PC-3 (cell line): ENCODE measurements at regions not wholly inside any gene's neighbourhood (a gene's known extent, or its start where the extent isn't known, plus 50 kb on each side); places are given as distances from the start of the nearest gene placed in this dataset.

Experiments
- ATAC-seq: fragments of 200-7000 bp; cut with Tn5 transposase; 2 replicates; pipeline ENCODE4 v1.9.1; 2020; ENCODE audit warnings: mild to moderate bottlenecking, moderate library complexity
- BruUV-seq: library from RNA; stranded (reverse); fragments of 400-500 nt; replicated peaks from 2 replicates; lab custom pipeline; 2021; lab: Mats Ljungman, UMichigan
- CTCF ChIA-PET: fragments of 300-600 bp; sonication (Branson Sonifier 250); formaldehyde crosslinking; loops from one replicate; lab custom pipeline; 2022; ENCODE audit warnings: antibody characterized with exemption; lab: Charles Lee
- POLR2A ChIA-PET: fragments of 300-600 bp; sonication (Branson Sonifier 250); formaldehyde crosslinking; loops from one replicate; lab custom pipeline; 2022; ENCODE audit warnings: antibody characterized with exemption; ENCODE audit not compliant: unreplicated experiment; lab: Charles Lee
- DNase-seq: peaks from one replicate; pipeline ENCODE4 v3.0.0-alpha.2; 2015
- H2AFZ ChIP-seq: fragments of 300-600 bp; sonication (generic); 2 replicates; pipeline ENCODE4 v1.6.0; 2016; ENCODE audit warnings: antibody characterized with exemption, low read length
- H3F3A ChIP-seq: fragments of 300-600 bp; sonication (generic); one replicate; pipeline ENCODE4 v1.6.0; 2017; ENCODE audit warnings: antibody characterized with exemption, low read length, control low read depth, mild to moderate bottlenecking; ENCODE audit not compliant: unreplicated experiment
- H3K27ac ChIP-seq: fragments of 300-600 bp; sonication (generic); 2 replicates; pipeline ENCODE4 v1.5.1; 2016; ENCODE audit warnings: mild to moderate bottlenecking, low read length
- H3K27me3 ChIP-seq: fragments of 300-600 bp; sonication (generic); 2 replicates; pipeline ENCODE4 v1.6.1; 2016; ENCODE audit warnings: low read length, mixed read lengths
- H3K36me3 ChIP-seq: fragments of 300-600 bp; sonication (generic); 2 replicates; pipeline ENCODE4 v1.6.1; 2016; ENCODE audit warnings: low read depth, mixed run types, low read length, mixed read lengths
- H3K4me1 ChIP-seq: fragments of 300-600 bp; sonication (generic); 2 replicates; pipeline ENCODE4 v1.5.1; 2016; ENCODE audit warnings: low read length; ENCODE audit not compliant: insufficient read depth
- H3K4me2 ChIP-seq: fragments of 300-600 bp; sonication (generic); 2 replicates; pipeline ENCODE4 v1.6.0; 2016; ENCODE audit warnings: low read length
- H3K4me3 ChIP-seq: fragments of 300-600 bp; sonication (generic); 2 replicates; pipeline ENCODE4 v1.5.1; 2016; ENCODE audit warnings: mild to moderate bottlenecking, low read length, mixed read lengths
- H3K79me2 ChIP-seq: fragments of 300-600 bp; sonication (generic); 2 replicates; pipeline ENCODE4 v1.6.1; 2017; ENCODE audit warnings: low read length, mixed read lengths
- H3K9ac ChIP-seq: fragments of 300-600 bp; sonication (generic); 2 replicates; pipeline ENCODE4 v1.6.0; 2016; ENCODE audit warnings: mild to moderate bottlenecking, low read length
- H3K9me2 ChIP-seq: fragments of 300-600 bp; sonication (generic); replicated peaks from 2 replicates; pipeline ENCODE4 v1.6.1; 2016; ENCODE audit warnings: mixed run types, low read length, mixed read lengths
- H3K9me3 ChIP-seq: fragments of 300-600 bp; sonication (generic); 2 replicates; pipeline ENCODE4 v1.6.1; 2016; ENCODE audit warnings: low read length, mixed read lengths
- H4K20me1 ChIP-seq: fragments of 300-600 bp; sonication (generic); 2 replicates; pipeline ENCODE4 v1.6.1; 2016; ENCODE audit warnings: low read length, mixed read lengths
- CTCF ChIP-seq: fragments of 300-600 bp; sonication (generic); conservative IDR thresholded peaks from 2 replicates; pipeline ENCODE4 v1.5.1; 2017; ENCODE audit warnings: antibody characterized with exemption, low read depth, mild to moderate bottlenecking, low read length
- EZH2 ChIP-seq: fragments of 300-600 bp; sonication (generic); IDR thresholded peaks from one replicate; pipeline ENCODE4 v1.6.1; 2017; ENCODE audit warnings: antibody characterized with exemption, mild to moderate bottlenecking, low read length; ENCODE audit not compliant: unreplicated experiment
- EZH2phosphoT487 ChIP-seq: fragments of 300-600 bp; sonication (generic); IDR thresholded peaks from 2 replicates; pipeline ENCODE4 v1.6.1; 2018; ENCODE audit warnings: mild to moderate bottlenecking, antibody characterized with exemption, low read length, borderline replicate concordance
- intact Hi-C: fragments of 100-400 bp; cut with micrococcal nuclease; formaldehyde crosslinking; loops from 2 replicates; pipeline ENCODE4 v1.9.0; 2023

- TF ChIP-seq CTCF, result no peak
- TF ChIP-seq EZH2phosphoT487, result no peak
- TF ChIP-seq EZH2, result no peak
- ChIA-PET CTCF (no interaction called here), POLR2A (no interaction called here)
- Histone ChIP-seq H3K27ac (no peak overlapping the region), H3K4me2 (no peak overlapping the region), H3K27me3 (no peaks in the 10 kb centered on the region), H3K4me3 (no peak overlapping the region), H3K4me1 (peaks cover 22% of the 10 kb centered on the region), H3K9me3 (no peaks in the 10 kb centered on the region), H3K9me2 (no peaks in the 10 kb centered on the region), H4K20me1 (no peaks in the 10 kb centered on the region), H3F3A (peaks cover 3% of the 10 kb centered on the region), H3K36me3 (no peaks in the 10 kb centered on the region), H3K79me2 (no peaks in the 10 kb centered on the region), H2AFZ (no peak overlapping the region), H3K9ac (no peak overlapping the region)
- intact Hi-C loops, result loop anchor here (5.0 to 10.0 kb wide), 2 partner anchors 118 to 205 kb away; no protein-coding TSS in a partner anchor
- no TSS peak for BruUV-seq
- DNase-seq (no peak), ATAC-seq (no peak)
Measured at GRCh38 chr10:29109707-29110571, 178.9 kb upstream of the LYZL1 start.

GRCh38 chr10:29112827-29113615 lies 175.8 kb upstream of the LYZL1 start:
- H3K79me2 ChIP-seq, result no peaks in the 10 kb centered on the region
- no peak overlapping the region for H3K4me2 ChIP-seq
- H2AFZ ChIP-seq, result no peak overlapping the region
- no peaks in the 10 kb centered on the region for H4K20me1 ChIP-seq
- no peaks in the 10 kb centered on the region for H3K36me3 ChIP-seq
- no TSS peak for BruUV-seq
- H3K4me1 ChIP-seq, result no peaks in the 10 kb centered on the region; the same call in 1 of the 2 replicates
- TF ChIP-seq EZH2, result no peak
- H3K9me3 ChIP-seq, result no peaks in the 10 kb centered on the region
- H3K27me3 ChIP-seq, result no peaks in the 10 kb centered on the region
- H3K4me3 ChIP-seq, result no peak overlapping the region
- CTCF ChIA-PET, result no interaction called here
- ATAC-seq, result no peak
- no peak for DNase-seq
- H3K27ac ChIP-seq, result no peak overlapping the region
- no peaks in the 10 kb centered on the region for H3K9me2 ChIP-seq
- H3F3A ChIP-seq, result no peaks in the 10 kb centered on the region
- POLR2A ChIA-PET, result no interaction called here
- intact Hi-C loops, result no loop called here
- no peak overlapping the region for H3K9ac ChIP-seq

GRCh38 chr10:29113616-29113945 lies 175.3 kb upstream of the LYZL1 start:
- H3K9ac ChIP-seq, result no peak overlapping the region
- DNase-seq, result no peak
- no peak overlapping the region for H3K27ac ChIP-seq
- H3K9me3 ChIP-seq, result no peaks in the 10 kb centered on the region
- no peaks in the 10 kb centered on the region for H3K9me2 ChIP-seq
- no peak for ATAC-seq
- no peaks in the 10 kb centered on the region for H3K36me3 ChIP-seq
- H2AFZ ChIP-seq, result no peak overlapping the region
- intact Hi-C loops, result no loop called here
- H3K27me3 ChIP-seq, result no peaks in the 10 kb centered on the region
- CTCF ChIA-PET, result no interaction called here
- no peak overlapping the region for H3K4me3 ChIP-seq
- BruUV-seq, result no TSS peak
- POLR2A ChIA-PET, result no interaction called here
- TF ChIP-seq EZH2phosphoT487 (no peak), CTCF (no peak), EZH2 (no peak)
- H3K79me2 ChIP-seq, result no peaks in the 10 kb centered on the region
- no peak overlapping the region for H3K4me2 ChIP-seq
- no peaks in the 10 kb centered on the region for H4K20me1 ChIP-seq
- no peaks in the 10 kb centered on the region for H3F3A ChIP-seq
- no peaks in the 10 kb centered on the region for H3K4me1 ChIP-seq
